DMS153 (cell line): ENCODE measurements at regions not wholly inside any gene's neighbourhood (a gene's known extent, or its start where the extent isn't known, plus 50 kb on each side); places are given as distances from the start of the nearest gene placed in this dataset.
"Not testable (repeated sequence)": the region's sequence is repeated elsewhere in the genome, so short reads cannot be mapped to it uniquely, and the experiment has no call there.

Experiments
- DNase-seq: peaks from one replicate; lab custom pipeline; 2025; lab: John Stamatoyannopoulos, UW

- DNase-seq = no peak
Measured at GRCh38 chr18:67455890-67456501, 60.5 kb downstream of the DSEL start.

GRCh38 chr18:67453901-67454300 is 62.6 kb downstream of the DSEL start:
- DNase-seq = no peak

- DNase-seq = no peak
Measured at GRCh38 chr18:67451960-67452359, 64.6 kb downstream of the DSEL start.

- DNase-seq = not testable (repeated sequence)
Measured at GRCh38 chr18:67451101-67451500, 65.4 kb downstream of the DSEL start.

GRCh38 chr18:67433971-67434370 is 82.5 kb downstream of the DSEL start:
- no peak for DNase-seq

- no peak for DNase-seq
Measured at GRCh38 chr18:67432806-67433205, 83.7 kb downstream of the DSEL start.

- no peak for DNase-seq
Measured at GRCh38 chr18:67428805-67429204, 87.7 kb downstream of the DSEL start.

- no peak for DNase-seq
Measured at GRCh38 chr18:67428158-67428557, 88.4 kb downstream of the DSEL start.

- DNase-seq = no peak
Measured at GRCh38 chr18:67426486-67426885, 90.0 kb downstream of the DSEL start.

- DNase-seq = no peak
Measured at GRCh38 chr18:67425672-67426071, 90.8 kb downstream of the DSEL start.

- DNase-seq = no peak
Measured at GRCh38 chr18:67421651-67422050, 94.9 kb downstream of the DSEL start.

GRCh38 chr18:67417864-67418523 is 98.5 kb downstream of the DSEL start:
- no peak for DNase-seq

- DNase-seq = no peak
Measured at GRCh38 chr18:67411116-67411515, 105.4 kb downstream of the DSEL start.

- DNase-seq = no peak
Measured at GRCh38 chr18:67410075-67411070, 106.1 kb downstream of the DSEL start.

GRCh38 chr18:67408240-67408639 is 108.3 kb downstream of the DSEL start:
- DNase-seq = no peak

- no peak for DNase-seq
Measured at GRCh38 chr18:67406714-67407113, 109.8 kb downstream of the DSEL start.

- DNase-seq = no peak
Measured at GRCh38 chr18:67402543-67402942, 114.0 kb downstream of the DSEL start.

- no peak for DNase-seq
Measured at GRCh38 chr18:67400502-67401117, 115.9 kb downstream of the DSEL start.

- no peak for DNase-seq
Measured at GRCh38 chr18:67386032-67386431, 130.5 kb downstream of the DSEL start.

GRCh38 chr18:67385455-67385854 is 131.1 kb downstream of the DSEL start:
- no peak for DNase-seq

GRCh38 chr18:67384057-67384456 is 132.5 kb downstream of the DSEL start:
- not testable (repeated sequence) for DNase-seq

GRCh38 chr18:67381608-67382150 is 134.8 kb downstream of the DSEL start:
- no peak for DNase-seq
